ENCODE measurements at regions not wholly inside any gene's neighbourhood (a gene's known extent, or its start where the extent isn't known, plus 50 kb on each side); places are given as distances from the start of the nearest gene placed in this dataset.

DNA sequence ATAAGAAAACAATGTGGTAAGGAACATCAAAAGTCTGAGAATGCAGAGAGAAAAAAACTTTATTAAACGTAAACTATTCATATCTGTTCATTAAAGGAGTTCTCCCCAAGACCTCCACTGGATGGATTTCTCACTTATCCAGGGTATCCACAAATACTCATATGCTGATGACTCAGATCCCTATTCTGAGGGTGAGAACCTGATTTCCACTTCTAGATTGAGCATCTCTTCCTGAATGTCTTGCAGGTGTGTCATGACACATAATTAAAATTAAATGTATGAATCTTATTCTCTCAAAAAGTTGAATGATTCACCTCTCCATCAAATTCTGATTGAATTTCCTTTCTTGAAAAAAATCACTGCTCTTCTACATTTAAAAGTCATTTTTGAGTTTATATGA, 199.9 kb downstream of the MFSD1 start:
- Mint-ChIP-seq H3K36me3 (ENCODE audit: low read depth) (no peaks in the 10 kb centered on the region), H3K27ac (no peak overlapping the region), H3K27me3 (ENCODE audit: insufficient read depth, low read depth, poor library complexity) (no peaks in the 10 kb centered on the region), H3K4me1 (peaks cover 3% of the 10 kb centered on the region; the same call in 2 of the 3 replicates), H3K9me3 (no peaks in the 10 kb centered on the region), H3K4me3 (no peak overlapping the region)
- DNase-seq (ENCODE audit: low spot score) (no peak), ATAC-seq (no peak)
- Histone ChIP-seq H3K36me3 (ENCODE audit: insufficient read depth) (no peaks in the 10 kb centered on the region), H3K79me2 (replicated peaks; ENCODE audit: insufficient read depth) (no peaks in the 10 kb centered on the region), H4K20me1 (replicated peaks; ENCODE audit: insufficient read depth) (no peaks in the 10 kb centered on the region), H3K4me2 (no peak overlapping the region), H3K27me3 (ENCODE audit: insufficient read depth) (no peaks in the 10 kb centered on the region), H3K27ac (ENCODE audit: low read depth) (no peak overlapping the region), H3K4me1 (ENCODE audit: insufficient read depth) (no peaks in the 10 kb centered on the region), H3K4me3 (no peak overlapping the region), H3F3A (replicated peaks; ENCODE audit: low read depth) (no peaks in the 10 kb centered on the region), H3K9me2 (ENCODE audit: insufficient read depth) (peaks cover 4% of the 10 kb centered on the region; the same call in 1 of the 2 replicates), H2AFZ (no peak overlapping the region)
- TF ChIP-seq, protein P1, sequence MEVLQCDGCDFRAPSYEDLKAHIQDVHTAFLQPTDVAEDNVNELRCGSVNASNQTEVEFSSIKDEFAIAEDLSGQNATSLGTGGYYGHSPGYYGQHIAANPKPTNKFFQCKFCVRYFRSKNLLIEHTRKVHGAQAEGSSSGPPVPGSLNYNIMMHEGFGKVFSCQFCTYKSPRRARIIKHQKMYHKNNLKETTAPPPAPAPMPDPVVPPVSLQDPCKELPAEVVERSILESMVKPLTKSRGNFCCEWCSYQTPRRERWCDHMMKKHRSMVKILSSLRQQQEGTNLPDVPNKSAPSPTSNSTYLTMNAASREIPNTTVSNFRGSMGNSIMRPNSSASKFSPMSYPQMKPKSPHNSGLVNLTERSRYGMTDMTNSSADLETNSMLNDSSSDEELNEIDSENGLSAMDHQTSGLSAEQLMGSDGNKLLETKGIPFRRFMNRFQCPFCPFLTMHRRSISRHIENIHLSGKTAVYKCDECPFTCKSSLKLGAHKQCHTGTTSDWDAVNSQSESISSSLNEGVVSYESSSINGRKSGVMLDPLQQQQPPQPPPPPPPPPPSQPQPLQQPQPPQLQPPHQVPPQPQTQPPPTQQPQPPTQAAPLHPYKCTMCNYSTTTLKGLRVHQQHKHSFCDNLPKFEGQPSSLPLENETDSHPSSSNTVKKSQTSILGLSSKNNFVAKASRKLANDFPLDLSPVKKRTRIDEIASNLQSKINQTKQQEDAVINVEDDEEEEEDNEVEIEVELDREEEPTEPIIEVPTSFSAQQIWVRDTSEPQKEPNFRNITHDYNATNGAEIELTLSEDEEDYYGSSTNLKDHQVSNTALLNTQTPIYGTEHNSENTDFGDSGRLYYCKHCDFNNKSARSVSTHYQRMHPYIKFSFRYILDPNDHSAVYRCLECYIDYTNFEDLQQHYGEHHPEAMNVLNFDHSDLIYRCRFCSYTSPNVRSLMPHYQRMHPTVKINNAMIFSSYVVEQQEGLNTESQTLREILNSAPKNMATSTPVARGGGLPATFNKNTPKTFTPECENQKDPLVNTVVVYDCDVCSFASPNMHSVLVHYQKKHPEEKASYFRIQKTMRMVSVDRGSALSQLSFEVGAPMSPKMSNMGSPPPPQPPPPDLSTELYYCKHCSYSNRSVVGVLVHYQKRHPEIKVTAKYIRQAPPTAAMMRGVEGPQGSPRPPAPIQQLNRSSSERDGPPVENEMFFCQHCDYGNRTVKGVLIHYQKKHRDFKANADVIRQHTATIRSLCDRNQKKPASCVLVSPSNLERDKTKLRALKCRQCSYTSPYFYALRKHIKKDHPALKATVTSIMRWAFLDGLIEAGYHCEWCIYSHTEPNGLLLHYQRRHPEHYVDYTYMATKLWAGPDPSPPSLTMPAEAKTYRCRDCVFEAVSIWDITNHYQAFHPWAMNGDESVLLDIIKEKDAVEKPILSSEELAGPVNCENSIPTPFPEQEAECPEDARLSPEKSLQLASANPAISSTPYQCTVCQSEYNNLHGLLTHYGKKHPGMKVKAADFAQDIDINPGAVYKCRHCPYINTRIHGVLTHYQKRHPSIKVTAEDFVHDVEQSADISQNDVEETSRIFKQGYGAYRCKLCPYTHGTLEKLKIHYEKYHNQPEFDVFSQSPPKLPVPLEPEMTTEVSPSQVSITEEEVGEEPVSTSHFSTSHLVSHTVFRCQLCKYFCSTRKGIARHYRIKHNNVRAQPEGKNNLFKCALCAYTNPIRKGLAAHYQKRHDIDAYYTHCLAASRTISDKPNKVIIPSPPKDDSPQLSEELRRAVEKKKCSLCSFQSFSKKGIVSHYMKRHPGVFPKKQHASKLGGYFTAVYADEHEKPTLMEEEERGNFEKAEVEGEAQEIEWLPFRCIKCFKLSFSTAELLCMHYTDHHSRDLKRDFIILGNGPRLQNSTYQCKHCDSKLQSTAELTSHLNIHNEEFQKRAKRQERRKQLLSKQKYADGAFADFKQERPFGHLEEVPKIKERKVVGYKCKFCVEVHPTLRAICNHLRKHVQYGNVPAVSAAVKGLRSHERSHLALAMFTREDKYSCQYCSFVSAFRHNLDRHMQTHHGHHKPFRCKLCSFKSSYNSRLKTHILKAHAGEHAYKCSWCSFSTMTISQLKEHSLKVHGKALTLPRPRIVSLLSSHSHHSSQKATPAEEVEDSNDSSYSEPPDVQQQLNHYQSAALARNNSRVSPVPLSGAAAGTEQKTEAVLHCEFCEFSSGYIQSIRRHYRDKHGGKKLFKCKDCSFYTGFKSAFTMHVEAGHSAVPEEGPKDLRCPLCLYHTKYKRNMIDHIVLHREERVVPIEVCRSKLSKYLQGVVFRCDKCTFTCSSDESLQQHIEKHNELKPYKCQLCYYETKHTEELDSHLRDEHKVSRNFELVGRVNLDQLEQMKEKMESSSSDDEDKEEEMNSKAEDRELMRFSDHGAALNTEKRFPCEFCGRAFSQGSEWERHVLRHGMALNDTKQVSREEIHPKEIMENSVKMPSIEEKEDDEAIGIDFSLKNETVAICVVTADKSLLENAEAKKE (CRISPR knock-in tag; IDR thresholded peaks at IDR 0.05): no peak
- TF ChIP-seq CREB1 (CRISPR knock-in tag; IDR thresholded peaks at IDR 0.05; ENCODE audit: low read depth) (no peak), ZNF331 (CRISPR knock-in tag; IDR thresholded peaks at IDR 0.05; ENCODE audit: low read depth) (no peak), EZH2 (IDR thresholded peaks at IDR 0.05; ENCODE audit: low read depth, unreplicated experiment) (no peak), EZH2phosphoT487 (IDR thresholded peaks at IDR 0.05; ENCODE audit: unreplicated experiment) (no peak), POLR2AphosphoS5 (IDR thresholded peaks at IDR 0.05; ENCODE audit: low read depth) (no peak), STAT1 (IDR thresholded peaks at IDR 0.05; ENCODE audit: unreplicated experiment) (no peak), ZNF114 (CRISPR knock-in tag; IDR thresholded peaks at IDR 0.05) (no peak), JUNB (IDR thresholded peaks at IDR 0.05; ENCODE audit: unreplicated experiment) (no peak), NANOG (IDR thresholded peaks at IDR 0.05; ENCODE audit: borderline replicate concordance) (no peak)
- TF ChIP-seq, protein P2, sequence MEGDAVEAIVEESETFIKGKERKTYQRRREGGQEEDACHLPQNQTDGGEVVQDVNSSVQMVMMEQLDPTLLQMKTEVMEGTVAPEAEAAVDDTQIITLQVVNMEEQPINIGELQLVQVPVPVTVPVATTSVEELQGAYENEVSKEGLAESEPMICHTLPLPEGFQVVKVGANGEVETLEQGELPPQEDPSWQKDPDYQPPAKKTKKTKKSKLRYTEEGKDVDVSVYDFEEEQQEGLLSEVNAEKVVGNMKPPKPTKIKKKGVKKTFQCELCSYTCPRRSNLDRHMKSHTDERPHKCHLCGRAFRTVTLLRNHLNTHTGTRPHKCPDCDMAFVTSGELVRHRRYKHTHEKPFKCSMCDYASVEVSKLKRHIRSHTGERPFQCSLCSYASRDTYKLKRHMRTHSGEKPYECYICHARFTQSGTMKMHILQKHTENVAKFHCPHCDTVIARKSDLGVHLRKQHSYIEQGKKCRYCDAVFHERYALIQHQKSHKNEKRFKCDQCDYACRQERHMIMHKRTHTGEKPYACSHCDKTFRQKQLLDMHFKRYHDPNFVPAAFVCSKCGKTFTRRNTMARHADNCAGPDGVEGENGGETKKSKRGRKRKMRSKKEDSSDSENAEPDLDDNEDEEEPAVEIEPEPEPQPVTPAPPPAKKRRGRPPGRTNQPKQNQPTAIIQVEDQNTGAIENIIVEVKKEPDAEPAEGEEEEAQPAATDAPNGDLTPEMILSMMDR (conservative IDR thresholded peaks at IDR 0.05; ENCODE audit: low read depth in 2 of 2): no peak
- TF ChIP-seq, protein P3, sequence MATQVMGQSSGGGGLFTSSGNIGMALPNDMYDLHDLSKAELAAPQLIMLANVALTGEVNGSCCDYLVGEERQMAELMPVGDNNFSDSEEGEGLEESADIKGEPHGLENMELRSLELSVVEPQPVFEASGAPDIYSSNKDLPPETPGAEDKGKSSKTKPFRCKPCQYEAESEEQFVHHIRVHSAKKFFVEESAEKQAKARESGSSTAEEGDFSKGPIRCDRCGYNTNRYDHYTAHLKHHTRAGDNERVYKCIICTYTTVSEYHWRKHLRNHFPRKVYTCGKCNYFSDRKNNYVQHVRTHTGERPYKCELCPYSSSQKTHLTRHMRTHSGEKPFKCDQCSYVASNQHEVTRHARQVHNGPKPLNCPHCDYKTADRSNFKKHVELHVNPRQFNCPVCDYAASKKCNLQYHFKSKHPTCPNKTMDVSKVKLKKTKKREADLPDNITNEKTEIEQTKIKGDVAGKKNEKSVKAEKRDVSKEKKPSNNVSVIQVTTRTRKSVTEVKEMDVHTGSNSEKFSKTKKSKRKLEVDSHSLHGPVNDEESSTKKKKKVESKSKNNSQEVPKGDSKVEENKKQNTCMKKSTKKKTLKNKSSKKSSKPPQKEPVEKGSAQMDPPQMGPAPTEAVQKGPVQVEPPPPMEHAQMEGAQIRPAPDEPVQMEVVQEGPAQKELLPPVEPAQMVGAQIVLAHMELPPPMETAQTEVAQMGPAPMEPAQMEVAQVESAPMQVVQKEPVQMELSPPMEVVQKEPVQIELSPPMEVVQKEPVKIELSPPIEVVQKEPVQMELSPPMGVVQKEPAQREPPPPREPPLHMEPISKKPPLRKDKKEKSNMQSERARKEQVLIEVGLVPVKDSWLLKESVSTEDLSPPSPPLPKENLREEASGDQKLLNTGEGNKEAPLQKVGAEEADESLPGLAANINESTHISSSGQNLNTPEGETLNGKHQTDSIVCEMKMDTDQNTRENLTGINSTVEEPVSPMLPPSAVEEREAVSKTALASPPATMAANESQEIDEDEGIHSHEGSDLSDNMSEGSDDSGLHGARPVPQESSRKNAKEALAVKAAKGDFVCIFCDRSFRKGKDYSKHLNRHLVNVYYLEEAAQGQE (IDR thresholded peaks at IDR 0.05; ENCODE audit: unreplicated experiment): no peak
- TF ChIP-seq, protein P4, sequence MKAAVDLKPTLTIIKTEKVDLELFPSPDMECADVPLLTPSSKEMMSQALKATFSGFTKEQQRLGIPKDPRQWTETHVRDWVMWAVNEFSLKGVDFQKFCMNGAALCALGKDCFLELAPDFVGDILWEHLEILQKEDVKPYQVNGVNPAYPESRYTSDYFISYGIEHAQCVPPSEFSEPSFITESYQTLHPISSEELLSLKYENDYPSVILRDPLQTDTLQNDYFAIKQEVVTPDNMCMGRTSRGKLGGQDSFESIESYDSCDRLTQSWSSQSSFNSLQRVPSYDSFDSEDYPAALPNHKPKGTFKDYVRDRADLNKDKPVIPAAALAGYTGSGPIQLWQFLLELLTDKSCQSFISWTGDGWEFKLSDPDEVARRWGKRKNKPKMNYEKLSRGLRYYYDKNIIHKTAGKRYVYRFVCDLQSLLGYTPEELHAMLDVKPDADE (IDR thresholded peaks at IDR 0.05): no peak
